HUES64 (cell line): ENCODE measurements at regions not wholly inside any gene's neighbourhood (a gene's known extent, or its start where the extent isn't known, plus 50 kb on each side); places are given as distances from the start of the nearest gene placed in this dataset.

ENCODE experiments used
- H3K27ac ChIP-seq: 2 replicates; pipeline ENCODE4 v1.7.0; 2013; ENCODE audit warnings: low read depth, low read length, inconsistent platforms
- H3K27me3 ChIP-seq: 2 replicates; pipeline ENCODE4 v1.6.1; 2013; ENCODE audit warnings: mild to moderate bottlenecking, low read length; ENCODE audit not compliant: insufficient read depth
- H3K36me3 ChIP-seq: 2 replicates; pipeline ENCODE4 v1.6.1; 2013; ENCODE audit warnings: mild to moderate bottlenecking, low read length; ENCODE audit not compliant: insufficient read depth
- H3K4me1 ChIP-seq: 2 replicates; pipeline ENCODE4 v1.6.1; 2013; ENCODE audit warnings: mild to moderate bottlenecking, low read length, moderate library complexity; ENCODE audit not compliant: insufficient read depth
- H3K4me3 ChIP-seq: 2 replicates; pipeline ENCODE4 v1.5.1; 2013; ENCODE audit warnings: mild to moderate bottlenecking, low read length, moderate library complexity
- H3K9ac ChIP-seq: 2 replicates; pipeline ENCODE4 v1.6.1; 2013; ENCODE audit warnings: mild to moderate bottlenecking, low read depth, low read length
- H3K9me3 ChIP-seq: 2 replicates; pipeline ENCODE4 v1.6.1; 2013; ENCODE audit warnings: low read depth, low read length; ENCODE audit not compliant: insufficient read depth
- WGBS: fragments of 150-250, 120-280 bp; methylation state at CpG from one replicate; pipeline ENCODE4 v1.1.7; 2013; ENCODE audit warnings: missing lambda C conversion rate; 5-methylcytosine and 5-hydroxymethylcytosine counted together

DNA sequence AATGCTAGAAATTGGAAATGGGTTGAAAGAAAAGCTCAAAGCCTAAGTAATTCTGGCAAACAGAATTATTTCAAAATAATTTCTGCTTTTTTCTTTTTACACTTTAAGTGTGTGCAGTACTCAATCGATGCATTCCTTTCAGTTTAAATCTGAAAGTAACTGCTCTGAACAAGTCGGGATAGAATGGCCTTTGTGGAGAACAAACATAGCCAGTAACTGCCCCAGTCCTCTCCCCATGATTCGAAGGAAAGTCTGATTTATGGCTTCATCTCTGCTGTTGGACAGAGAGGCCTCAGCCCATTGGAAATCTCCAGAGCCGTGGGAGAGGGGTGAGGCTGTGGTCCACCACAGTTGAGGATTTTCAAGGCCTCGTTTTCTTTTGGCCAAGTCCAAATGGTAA, 174.0 kb upstream of the TLL1 start:
- H3K4me1 ChIP-seq, result no peaks in the 10 kb centered on the region
- WGBS, result 94% methylated on average over 5 of the region's 5 CpGs
- H3K4me3 ChIP-seq, result no peak overlapping the region
- no peaks in the 10 kb centered on the region for H3K9me3 ChIP-seq
- H3K27ac ChIP-seq, result no peak overlapping the region
- H3K27me3 ChIP-seq, result no peaks in the 10 kb centered on the region
- H3K9ac ChIP-seq, result no peak overlapping the region
- H3K36me3 ChIP-seq, result no peaks in the 10 kb centered on the region

DNA sequence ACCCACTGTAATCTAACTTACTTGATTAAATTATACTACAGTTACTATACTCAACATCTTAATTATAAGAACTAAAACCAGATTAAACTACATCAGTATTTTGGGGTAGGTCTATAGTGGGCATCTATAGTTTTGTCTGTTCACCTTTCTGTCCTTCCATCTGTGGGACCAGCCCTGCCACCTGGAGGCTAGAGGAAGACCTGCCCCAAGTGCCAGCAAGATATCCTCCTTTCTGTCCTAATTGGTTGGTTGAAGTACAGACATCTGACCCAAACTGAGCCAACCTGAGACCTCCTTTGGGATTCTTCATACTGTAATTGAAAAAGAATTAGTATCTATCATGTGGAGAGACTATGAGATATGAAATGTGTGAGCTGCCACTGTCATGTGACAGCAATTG, 172.2 kb upstream of the TLL1 start:
- no peak overlapping the region for H3K27ac ChIP-seq
- H3K4me1 ChIP-seq, result no peaks in the 10 kb centered on the region
- no peak overlapping the region for H3K4me3 ChIP-seq
- no peak overlapping the region for H3K9ac ChIP-seq
- no peaks in the 10 kb centered on the region for H3K9me3 ChIP-seq
- no peaks in the 10 kb centered on the region for H3K36me3 ChIP-seq
- no peaks in the 10 kb centered on the region for H3K27me3 ChIP-seq

DNA sequence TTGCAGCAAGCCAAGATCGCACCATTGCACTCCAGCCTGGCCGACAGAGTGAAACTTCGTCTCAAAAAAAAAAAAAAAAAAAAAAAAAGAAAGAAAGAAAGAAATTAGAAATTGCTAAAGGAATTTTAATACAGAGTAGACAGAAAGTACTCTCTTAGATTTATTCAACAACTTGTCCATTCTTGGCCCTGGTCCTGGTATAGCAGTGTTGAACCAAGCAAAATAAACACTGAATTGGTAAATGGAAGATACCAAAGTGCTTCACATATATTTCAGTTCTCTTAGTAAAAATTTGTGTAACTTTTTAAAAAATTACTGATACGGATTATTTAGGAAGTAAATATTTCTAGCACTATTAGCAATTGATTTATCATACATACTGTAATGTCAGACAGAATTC, 165.9 kb upstream of the TLL1 start:
- no peaks in the 10 kb centered on the region for H3K36me3 ChIP-seq
- H3K27me3 ChIP-seq, result no peaks in the 10 kb centered on the region
- peaks cover 13% of the 10 kb centered on the region for H3K4me1 ChIP-seq
- H3K9ac ChIP-seq, result no peak overlapping the region
- H3K4me3 ChIP-seq, result no peak overlapping the region
- H3K9me3 ChIP-seq, result no peaks in the 10 kb centered on the region
- H3K27ac ChIP-seq, result no peak overlapping the region
- WGBS, result 100% methylated on average over 1 of the region's 4 CpGs

DNA sequence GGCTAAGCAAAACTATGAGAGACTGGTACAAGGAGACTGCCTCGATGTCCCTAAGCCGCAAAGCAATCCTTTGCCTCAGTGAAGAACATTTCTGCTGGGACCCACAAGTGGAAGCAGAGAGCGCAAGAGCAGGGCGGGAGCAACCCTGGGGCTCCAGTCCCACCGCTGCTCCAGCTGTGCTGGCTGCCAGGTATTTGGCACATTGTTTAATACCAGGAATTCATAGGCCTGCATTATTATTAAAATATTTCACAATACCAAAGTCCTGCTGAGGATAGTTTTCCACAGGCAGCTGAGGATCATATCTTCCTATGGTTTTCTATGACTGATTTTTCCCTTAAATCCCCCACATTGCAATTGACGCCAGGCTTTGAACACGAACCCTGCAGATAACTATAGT, 163.5 kb upstream of the TLL1 start:
- H3K36me3 ChIP-seq, result no peaks in the 10 kb centered on the region
- H3K9me3 ChIP-seq, result no peaks in the 10 kb centered on the region
- no peak overlapping the region for H3K4me3 ChIP-seq
- H3K9ac ChIP-seq, result no peak overlapping the region
- WGBS, result 92% methylated on average over 7 of the region's 7 CpGs
- H3K4me1 ChIP-seq, result peaks cover 13% of the 10 kb centered on the region
- no peaks in the 10 kb centered on the region for H3K27me3 ChIP-seq
- no peak overlapping the region for H3K27ac ChIP-seq

DNA sequence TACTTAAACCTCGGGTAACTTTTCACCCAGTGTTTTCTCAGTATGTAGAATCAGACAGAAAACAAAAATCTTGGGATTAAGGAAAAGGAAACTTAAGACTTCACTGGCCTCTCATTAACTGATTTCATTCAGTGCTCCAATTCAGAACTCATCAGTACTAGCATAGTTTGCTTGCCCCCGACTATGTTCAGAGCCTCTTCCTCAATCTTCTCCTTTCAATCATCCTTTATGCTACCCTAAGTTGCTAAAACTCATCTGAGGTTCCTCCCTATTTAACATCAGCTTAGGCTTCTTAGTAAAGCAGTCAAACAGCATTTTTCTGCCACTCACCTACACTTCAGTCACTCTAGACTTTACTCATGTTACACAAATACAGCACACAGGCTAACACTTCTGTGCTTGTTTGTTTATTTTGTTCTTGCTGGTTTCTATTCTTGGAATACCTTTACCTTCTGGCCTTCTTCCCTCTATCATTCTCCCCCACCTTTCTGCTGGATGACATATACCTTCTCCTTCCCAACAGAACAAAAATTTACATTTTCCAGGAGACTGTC, 163.0 kb upstream of the TLL1 start:
- Histone ChIP-seq H3K27ac (no peak overlapping the region), H3K4me3 (no peak overlapping the region), H3K9ac (no peak overlapping the region), H3K27me3 (no peaks in the 10 kb centered on the region), H3K4me1 (peaks cover 13% of the 10 kb centered on the region), H3K9me3 (no peaks in the 10 kb centered on the region), H3K36me3 (no peaks in the 10 kb centered on the region)
- 78% methylated on average over 2 of the region's 2 CpGs for WGBS

DNA sequence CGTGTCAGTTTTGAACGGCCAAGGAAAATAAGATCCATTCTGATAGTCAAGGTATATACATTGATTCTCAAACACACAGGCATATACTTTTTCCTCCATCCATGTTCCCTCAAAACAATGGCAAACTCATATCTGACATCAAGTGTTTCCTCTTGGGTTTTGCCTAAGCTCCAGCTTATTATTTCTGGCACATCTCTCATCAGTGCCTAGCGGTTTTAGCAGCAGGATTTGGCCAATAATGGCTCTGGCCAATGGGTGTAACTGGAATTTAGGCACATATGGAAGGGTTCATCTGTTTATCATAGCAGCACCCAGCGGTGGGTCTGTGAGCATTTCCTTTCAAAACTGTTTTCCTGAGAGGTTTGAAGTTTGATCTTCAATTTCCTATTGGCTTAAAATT, 161.6 kb upstream of the TLL1 start:
- Histone ChIP-seq H3K27me3 (no peaks in the 10 kb centered on the region), H3K36me3 (no peaks in the 10 kb centered on the region), H3K4me1 (peaks cover 13% of the 10 kb centered on the region), H3K9ac (no peak overlapping the region), H3K27ac (no peak overlapping the region), H3K4me3 (no peak overlapping the region), H3K9me3 (no peaks in the 10 kb centered on the region)
- 98% methylated on average over 4 of the region's 4 CpGs for WGBS

DNA sequence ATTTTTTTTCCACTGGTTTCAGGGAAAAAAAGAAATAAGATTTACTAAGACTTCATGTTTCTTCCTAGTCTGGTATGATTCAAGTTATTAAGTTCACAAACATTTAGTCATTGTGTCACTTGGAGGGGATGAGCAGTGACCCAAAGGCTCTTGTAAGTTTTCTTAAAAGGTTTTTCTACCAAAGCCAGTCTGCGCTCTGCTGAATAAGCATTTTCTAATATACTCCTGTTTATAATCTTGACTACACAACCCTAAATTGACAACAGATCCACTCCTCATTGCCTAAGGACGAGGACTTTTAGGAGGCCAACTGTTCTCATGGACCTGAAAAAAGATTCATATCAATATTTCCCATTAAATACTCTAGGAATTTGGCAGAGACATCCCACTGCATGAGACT, 161.1 kb upstream of the TLL1 start:
- Histone ChIP-seq H3K4me1 (peaks cover 13% of the 10 kb centered on the region), H3K36me3 (no peaks in the 10 kb centered on the region), H3K27ac (no peak overlapping the region), H3K27me3 (no peaks in the 10 kb centered on the region), H3K9me3 (no peaks in the 10 kb centered on the region), H3K9ac (no peak overlapping the region), H3K4me3 (no peak overlapping the region)
- 92% methylated on average over 2 of the region's 2 CpGs for WGBS

DNA sequence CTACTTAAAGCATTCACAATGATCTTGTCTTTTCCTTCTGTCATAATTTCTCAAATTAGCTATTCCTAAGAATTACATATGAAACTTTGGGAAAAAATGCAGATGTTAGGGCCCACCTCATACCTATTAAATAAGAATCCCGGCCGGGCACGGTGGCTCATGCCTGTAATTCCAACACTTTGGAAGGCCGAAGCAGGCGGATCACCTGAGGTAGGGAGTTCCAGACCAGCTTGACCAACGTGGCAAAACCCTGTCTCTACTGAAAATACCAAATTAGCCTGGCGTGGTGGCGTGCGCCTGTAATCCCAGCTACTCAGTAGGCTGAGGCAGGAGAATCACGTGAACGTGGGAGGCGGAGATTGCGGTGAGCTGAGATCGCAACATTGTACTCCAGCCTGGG, 158.4 kb upstream of the TLL1 start:
- Histone ChIP-seq H3K4me1 (peaks cover 8% of the 10 kb centered on the region), H3K4me3 (no peak overlapping the region), H3K9ac (no peak overlapping the region), H3K36me3 (no peaks in the 10 kb centered on the region), H3K27ac (no peak overlapping the region), H3K27me3 (no peaks in the 10 kb centered on the region), H3K9me3 (no peaks in the 10 kb centered on the region)
- 95% methylated on average over 14 of the region's 14 CpGs for WGBS

DNA sequence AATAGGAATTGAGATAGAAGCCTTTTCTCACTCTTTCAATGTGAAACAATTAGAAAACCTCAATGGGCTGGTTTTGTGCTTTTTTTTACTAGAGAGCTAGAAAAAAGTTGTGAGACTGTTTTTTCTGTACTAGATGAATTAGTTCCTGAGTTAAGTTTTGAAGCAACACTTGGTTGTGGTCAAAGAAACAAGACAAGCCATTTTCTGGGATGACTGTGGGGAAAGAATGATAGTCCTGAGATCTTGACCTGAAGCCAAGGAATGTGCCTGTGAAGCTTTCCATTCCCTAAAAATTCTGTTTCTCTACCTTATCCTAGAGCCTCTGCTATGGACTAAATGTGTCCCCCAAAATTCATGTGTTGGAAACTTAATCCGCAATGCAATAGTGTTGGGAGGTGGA, 157.8 kb upstream of the TLL1 start:
- Histone ChIP-seq H3K9ac (no peak overlapping the region), H3K27ac (no peak overlapping the region), H3K9me3 (no peaks in the 10 kb centered on the region), H3K36me3 (no peaks in the 10 kb centered on the region), H3K4me3 (no peak overlapping the region), H3K27me3 (no peaks in the 10 kb centered on the region), H3K4me1 (0 out of 2 replicates have a peak, but pooled peaks cover 2% of the 10 kb centered on the region)
- 97% methylated on average over 1 of the region's 1 CpG for WGBS

DNA sequence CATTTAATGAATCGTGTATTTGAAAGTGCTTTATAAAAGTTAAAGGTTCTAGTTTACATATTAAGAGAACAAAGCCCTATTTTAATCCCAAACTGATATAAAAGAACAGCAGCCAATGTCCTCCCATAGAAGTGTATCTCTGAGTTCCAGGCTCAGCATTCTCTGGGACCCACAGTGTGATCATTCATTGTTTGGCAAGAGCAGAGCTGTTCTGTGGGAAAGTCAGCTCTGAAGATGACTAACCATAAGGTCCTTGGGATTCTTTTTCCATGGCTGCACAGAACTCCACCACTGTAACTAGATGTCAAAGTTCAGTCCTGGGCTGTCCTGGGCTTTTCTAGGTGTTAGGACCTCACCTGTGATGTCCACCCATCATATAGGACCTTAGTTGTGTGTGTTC, 157.0 kb upstream of the TLL1 start:
- no peaks in the 10 kb centered on the region for H3K9me3 ChIP-seq
- WGBS, result no CpG with 5 or more reads among the region's 1 CpG
- H3K27me3 ChIP-seq, result no peaks in the 10 kb centered on the region
- H3K27ac ChIP-seq, result no peak overlapping the region
- no peaks in the 10 kb centered on the region for H3K36me3 ChIP-seq
- H3K4me3 ChIP-seq, result no peak overlapping the region
- H3K9ac ChIP-seq, result no peak overlapping the region
- no peaks in the 10 kb centered on the region for H3K4me1 ChIP-seq

DNA sequence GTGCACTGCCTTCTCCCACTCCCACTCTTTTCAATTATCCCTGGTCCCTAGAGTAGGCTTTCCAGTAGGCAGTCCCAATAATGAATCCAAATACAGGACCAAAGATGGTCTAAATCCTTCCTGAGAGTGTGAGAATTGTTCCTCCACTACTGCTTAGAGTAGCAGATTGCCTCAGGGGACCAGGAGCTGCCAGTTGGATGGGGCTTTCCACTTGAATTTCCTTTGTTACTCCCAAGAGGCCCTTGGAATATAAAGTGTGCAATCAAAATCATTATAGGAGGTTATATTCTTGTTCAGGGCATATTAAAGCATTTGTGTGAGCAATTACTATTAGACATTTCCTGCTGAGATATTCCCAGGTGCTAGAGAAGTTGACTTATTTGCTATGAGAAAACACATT, 156.6 kb upstream of the TLL1 start:
- no peaks in the 10 kb centered on the region for H3K36me3 ChIP-seq
- no peaks in the 10 kb centered on the region for H3K27me3 ChIP-seq
- no peak overlapping the region for H3K9ac ChIP-seq
- no peak overlapping the region for H3K27ac ChIP-seq
- H3K4me1 ChIP-seq, result no peaks in the 10 kb centered on the region
- H3K4me3 ChIP-seq, result no peak overlapping the region
- no peaks in the 10 kb centered on the region for H3K9me3 ChIP-seq

DNA sequence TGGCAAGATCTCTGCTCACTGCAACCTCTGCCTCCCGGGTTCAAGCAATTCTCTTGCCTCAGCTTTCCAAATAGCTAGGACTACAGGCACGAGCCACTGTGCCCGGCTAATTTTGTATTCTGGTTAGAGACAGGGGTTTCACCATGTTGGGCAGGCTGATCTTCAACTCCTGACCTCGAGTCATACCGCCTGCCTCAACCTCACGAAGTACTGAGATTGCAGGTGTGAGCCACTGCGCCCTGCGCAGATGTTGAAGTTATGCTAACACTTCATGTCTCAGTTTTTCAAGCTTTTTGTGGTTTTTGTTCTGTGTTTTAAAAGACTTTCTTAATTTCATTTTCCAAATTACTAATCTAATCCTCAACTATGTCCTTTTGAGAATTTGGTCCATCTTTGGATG, 154.4 kb upstream of the TLL1 start:
- no peaks in the 10 kb centered on the region for H3K36me3 ChIP-seq
- no peak overlapping the region for H3K27ac ChIP-seq
- no peaks in the 10 kb centered on the region for H3K9me3 ChIP-seq
- no peaks in the 10 kb centered on the region for H3K27me3 ChIP-seq
- WGBS, result 94% methylated on average over 8 of the region's 8 CpGs
- no peak overlapping the region for H3K9ac ChIP-seq
- peaks cover 16% of the 10 kb centered on the region for H3K4me1 ChIP-seq
- H3K4me3 ChIP-seq, result no peak overlapping the region
